DND-41 (cell line): ENCODE measurements at regions not wholly inside any gene's neighbourhood (a gene's known extent, or its start where the extent isn't known, plus 50 kb on each side); places are given as distances from the start of the nearest gene placed in this dataset.

ENCODE experiments used
- CTCF ChIP-seq: IDR thresholded peaks from 2 replicates; pipeline ENCODE4 v1.5.1; 2012; ENCODE audit warnings: borderline replicate concordance, low read length, moderate library complexity, mild to moderate bottlenecking; ENCODE audit not compliant: poor library complexity, severe bottlenecking; ENCODE audit errors: extremely low read depth
- EZH2 ChIP-seq: IDR thresholded peaks from 3 replicates; pipeline ENCODE4 v1.6.1; 2012; ENCODE audit warnings: borderline replicate concordance, low read depth, mild to moderate bottlenecking, moderate library complexity, low read length, inconsistent platforms; ENCODE audit not compliant: severe bottlenecking

- no peak for TF ChIP-seq CTCF
- no peak for TF ChIP-seq EZH2
Observed at GRCh38 chr10:125605167-125605566, 77.8 kb downstream of the TEX36 start.
